ENCODE measurements at regions not wholly inside any gene's neighbourhood (a gene's known extent, or its start where the extent isn't known, plus 50 kb on each side); places are given as distances from the start of the nearest gene placed in this dataset.

GRCh38 chrX:77298296-77298695 is 148.9 kb upstream of the FGF16 start:
- no peak for TF ChIP-seq CTCF (IDR thresholded peaks at IDR 0.05; ENCODE audit: low read length)
- TF ChIP-seq EZH2 (IDR thresholded peaks at IDR 0.05; ENCODE audit: borderline replicate concordance, low read length): no peak

Data from OCI-LY1 (cell line).